H1 (cell line): ENCODE measurements at regions not wholly inside any gene's neighbourhood (a gene's known extent, or its start where the extent isn't known, plus 50 kb on each side); places are given as distances from the start of the nearest gene placed in this dataset.

ENCODE experiments used
- ATF2 ChIP-seq: IDR thresholded peaks from 2 replicates; pipeline ENCODE4 v1.6.1; 2012; ENCODE audit warnings: low read length, inconsistent platforms
- CHD7 ChIP-seq: fragments of 300-600 bp; sonication (generic); IDR thresholded peaks from 2 replicates; pipeline ENCODE4 v1.7.1; 2012; ENCODE audit warnings: low read length, moderate library complexity, mild to moderate bottlenecking, inconsistent platforms; ENCODE audit not compliant: insufficient replicate concordance
- FOSL1 ChIP-seq: IDR thresholded peaks from 2 replicates; pipeline ENCODE4 v1.6.1; 2011; ENCODE audit warnings: mild to moderate bottlenecking, low read depth, low read length, moderate library complexity; ENCODE audit not compliant: insufficient read depth
- MAFK ChIP-seq: IDR thresholded peaks from 2 replicates; pipeline ENCODE4 v1.6.1; 2012; ENCODE audit warnings: low read depth, mild to moderate bottlenecking, improper control_type of control experiment, low read length
- SP4 ChIP-seq: IDR thresholded peaks from 2 replicates; pipeline ENCODE4 v1.6.1; 2012; ENCODE audit warnings: low read length, inconsistent platforms

GRCh38 chr6:142653710-142654420 lies 291.1 kb downstream of the HIVEP2 start (continued):
- TF ChIP-seq FOSL1: no peak
- TF ChIP-seq MAFK: no peak
- TF ChIP-seq ATF2: no peak
- no peak for TF ChIP-seq SP4
- TF ChIP-seq CHD7: no peak
- TF ChIP-seq, all 59 proteins: peak for 0
